HG03280 (cell line): ENCODE measurements at regions not wholly inside any gene's neighbourhood (a gene's known extent, or its start where the extent isn't known, plus 50 kb on each side); places are given as distances from the start of the nearest gene placed in this dataset.

ENCODE experiments used
- ATAC-seq: cut with Tn5 transposase; IDR thresholded peaks from one replicate; pipeline ENCODE4 v1.9.1; 2021; ENCODE audit warnings: mild to moderate bottlenecking, moderate library complexity; ENCODE audit not compliant: unreplicated experiment

- ATAC-seq: no peak
Measured at GRCh38 chr10:44326474-44327030, 58.3 kb downstream of the CXCL12 start.

GRCh38 chr10:44325596-44326307 lies 59.1 kb downstream of the CXCL12 start:
- no peak for ATAC-seq

DNA sequence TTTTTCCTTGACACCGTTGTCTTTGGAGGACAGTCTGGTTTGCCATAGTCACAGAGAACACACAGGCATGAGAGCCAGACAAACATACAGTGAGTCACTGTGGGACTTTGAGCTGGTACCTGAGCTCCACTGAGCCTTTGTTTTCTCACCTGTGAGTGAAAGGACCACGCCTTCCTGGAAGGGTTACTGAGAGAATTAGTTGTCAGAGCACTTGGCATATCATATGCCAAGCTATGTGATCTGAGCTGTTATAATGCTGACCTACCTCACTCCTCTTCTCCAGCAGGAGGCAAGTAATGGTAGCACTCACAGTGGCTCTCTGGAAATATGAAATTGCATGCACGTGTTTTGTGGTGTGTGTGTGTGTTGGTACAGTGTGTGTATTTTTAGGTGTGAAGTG lies 59.7 kb downstream of the CXCL12 start:
- ATAC-seq: no peak

GRCh38 chr10:44323838-44324237 lies 61.1 kb downstream of the CXCL12 start:
- no peak for ATAC-seq

DNA sequence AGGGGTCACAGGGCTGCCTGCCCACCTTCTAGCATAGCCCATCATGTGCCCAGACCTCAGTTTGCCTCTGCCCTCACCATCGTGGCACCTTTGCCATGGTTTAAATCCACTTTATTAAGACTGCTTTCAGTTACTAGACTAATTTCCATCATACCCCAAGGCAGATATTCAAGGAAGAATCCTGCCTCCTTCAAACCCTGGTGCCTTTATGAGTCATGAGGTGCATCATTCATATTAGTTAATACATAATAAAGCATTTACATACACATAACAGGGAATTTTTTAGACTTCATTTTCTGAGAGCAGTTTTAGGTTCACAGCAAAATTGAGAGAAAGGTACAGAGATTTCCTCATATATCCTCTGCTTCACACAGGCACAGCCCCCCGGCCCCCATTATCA lies 62.8 kb downstream of the CXCL12 start:
- ATAC-seq: no peak

GRCh38 chr10:44320756-44321155 lies 64.1 kb downstream of the CXCL12 start:
- ATAC-seq: no peak

DNA sequence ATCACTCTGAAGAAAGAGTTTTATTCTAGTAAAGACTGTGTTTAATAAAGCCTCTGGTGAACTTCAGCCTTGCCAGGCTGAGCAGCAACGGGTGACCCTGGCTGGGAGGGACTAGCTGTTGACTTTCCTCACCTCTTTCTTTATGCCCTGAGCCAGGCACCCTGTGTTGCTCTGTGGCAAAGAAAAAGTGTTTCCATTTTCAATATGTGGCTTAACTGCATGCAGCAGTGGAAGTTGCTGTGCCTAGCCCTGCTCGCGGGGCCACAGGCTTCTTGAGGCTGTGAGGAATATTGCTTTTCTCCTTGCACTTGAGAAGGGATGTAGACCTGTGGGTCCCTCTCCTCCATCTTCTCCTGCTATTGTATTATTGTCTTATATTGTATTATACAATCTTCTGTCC lies 67.0 kb downstream of the CXCL12 start:
- no peak for ATAC-seq

GRCh38 chr10:44316922-44317215 lies 68.0 kb downstream of the CXCL12 start:
- ATAC-seq: no peak

- peak; percentile 59 for ATAC-seq
Measured at GRCh38 chr10:44316187-44316921, 68.5 kb downstream of the CXCL12 start.

DNA sequence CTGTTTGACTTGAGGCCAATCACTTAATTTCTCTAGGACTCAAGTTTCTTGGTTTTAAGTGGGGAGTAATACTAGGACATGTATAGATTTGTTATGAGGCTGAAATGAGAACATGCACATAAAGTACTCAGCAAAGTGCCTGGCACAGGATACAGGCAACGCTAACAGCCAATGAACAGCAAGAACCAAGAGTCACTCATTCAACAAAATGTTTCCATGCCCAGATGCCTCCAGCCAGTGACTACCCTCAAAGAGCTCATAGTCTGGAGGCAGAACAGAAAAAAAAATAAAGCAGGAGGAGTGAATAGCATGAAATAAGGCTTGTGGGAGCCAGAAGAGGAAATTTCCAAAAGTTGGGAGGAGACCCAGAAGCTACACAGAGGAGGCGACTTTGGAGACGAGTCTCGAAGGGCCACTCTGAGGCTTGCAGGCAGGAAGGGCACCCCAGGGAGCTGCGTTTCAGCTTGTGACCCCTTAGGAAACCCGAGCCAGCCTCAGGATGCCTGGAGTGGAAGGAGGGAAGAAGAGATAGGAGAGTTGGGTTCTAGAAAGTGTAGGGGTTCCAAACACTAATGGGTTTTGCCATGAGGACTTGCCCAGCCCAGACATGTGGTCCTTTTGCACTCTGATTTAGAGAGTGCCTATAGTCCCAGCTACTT lies 70.0 kb downstream of the CXCL12 start:
- no peak for ATAC-seq

DNA sequence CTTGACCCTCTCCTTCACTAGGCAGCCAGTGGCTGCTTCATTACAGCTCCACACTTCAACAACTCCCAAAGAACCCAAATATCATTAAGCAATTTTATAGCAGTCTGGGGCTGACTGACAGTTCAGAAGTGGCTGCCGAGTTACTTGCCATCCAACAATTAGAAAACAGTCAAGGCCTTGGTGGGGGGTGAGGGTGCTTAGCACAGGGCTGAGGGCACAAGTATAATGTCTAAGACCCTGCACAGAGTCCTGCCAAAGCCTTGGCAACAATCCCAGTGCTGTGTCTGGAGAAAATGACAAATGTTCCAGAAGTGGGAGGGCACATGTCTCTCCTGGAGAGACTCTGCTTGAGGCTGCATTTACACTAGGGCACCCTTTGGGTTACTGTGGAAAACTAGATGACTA lies 71.1 kb downstream of the CXCL12 start:
- no peak for ATAC-seq

GRCh38 chr10:44312401-44312800 lies 72.5 kb downstream of the CXCL12 start:
- no peak for ATAC-seq

DNA sequence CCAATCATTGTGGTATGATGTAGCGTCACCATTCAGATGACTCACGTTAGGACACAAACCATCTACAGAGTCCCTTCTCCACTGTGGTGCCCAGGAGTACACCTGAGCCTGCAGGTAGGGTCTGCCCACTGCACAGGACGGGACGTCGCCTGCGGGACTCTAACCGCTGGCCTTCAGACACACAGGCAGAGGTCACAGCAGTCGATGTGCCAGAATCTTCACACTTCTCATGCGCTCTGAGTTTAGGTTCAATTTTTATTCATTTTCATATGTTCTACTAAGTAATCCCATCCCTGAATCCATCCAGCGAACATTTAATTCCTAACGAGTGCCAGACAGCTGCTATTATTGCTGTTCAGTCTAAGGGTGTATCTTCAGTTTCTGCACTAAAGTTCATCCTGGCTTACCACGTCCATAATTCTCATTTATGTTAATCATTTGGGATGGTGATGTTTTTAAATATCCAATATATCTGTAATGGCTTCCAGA lies 73.3 kb downstream of the CXCL12 start:
- ATAC-seq: no peak

- ATAC-seq: peak; percentile 90
Measured at GRCh38 chr10:44310762-44311562, 73.9 kb downstream of the CXCL12 start.

DNA sequence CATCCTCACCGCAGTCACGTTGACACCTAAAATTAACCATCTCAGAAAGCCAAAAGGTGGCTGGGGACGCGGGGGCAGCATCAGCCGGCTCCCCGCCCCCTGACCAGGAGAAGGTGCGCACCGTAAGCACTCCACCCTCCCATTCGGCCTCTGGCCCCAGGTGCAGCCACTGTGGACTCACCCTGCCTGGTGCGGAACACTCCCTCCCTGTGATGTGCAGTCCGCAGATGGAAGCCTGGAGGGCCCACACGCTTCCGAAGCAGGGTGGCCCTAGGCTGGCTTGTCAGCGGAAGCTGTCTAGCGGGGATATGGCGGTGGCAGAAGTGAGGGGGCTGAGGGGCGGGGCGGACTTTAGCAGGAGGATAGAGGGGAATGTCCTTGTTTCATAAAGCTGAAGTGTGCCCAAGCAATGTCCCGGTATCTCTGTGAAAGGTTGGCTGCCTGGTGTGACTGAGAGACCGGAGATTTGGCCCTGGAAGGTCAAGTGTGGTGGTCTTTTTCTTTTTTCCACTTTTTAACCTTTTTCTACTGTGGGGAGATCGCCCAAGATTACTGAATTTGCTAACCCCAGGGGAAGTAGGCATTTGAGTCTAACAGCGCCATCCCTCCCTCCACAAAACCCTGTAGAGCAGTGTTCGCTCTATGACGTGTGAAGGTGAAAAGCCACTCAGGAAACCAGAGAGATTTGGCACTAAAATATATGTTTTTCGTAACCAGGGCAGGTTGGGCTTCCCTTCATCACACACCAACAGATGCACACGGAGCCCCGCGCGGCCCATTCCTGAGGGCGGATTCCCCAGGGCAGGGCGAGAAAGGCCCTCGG lies 74.7 kb downstream of the CXCL12 start:
- ATAC-seq: no peak

DNA sequence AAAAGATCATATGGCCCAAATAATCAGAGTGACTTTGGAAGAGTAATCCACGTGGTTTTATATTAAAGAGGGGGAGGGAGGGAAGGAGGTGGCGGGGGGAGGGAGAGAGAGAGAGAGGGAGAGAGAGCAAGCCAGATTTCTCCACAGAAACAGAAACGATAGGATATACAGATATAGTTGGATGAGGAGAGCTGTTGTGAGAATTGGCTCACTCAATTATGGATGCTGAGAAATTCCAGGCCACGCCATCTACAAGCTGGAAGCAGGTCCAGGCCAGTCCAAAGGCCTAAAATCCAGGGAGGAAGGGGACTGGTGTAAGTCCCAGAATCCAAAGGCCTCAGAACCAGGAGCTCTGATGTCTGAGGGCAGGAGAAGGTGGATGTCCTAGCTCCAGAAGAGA lies 75.5 kb downstream of the CXCL12 start:
- ATAC-seq: no peak

- no peak for ATAC-seq
Measured at GRCh38 chr10:44308935-44309334, 76.0 kb downstream of the CXCL12 start.

DNA sequence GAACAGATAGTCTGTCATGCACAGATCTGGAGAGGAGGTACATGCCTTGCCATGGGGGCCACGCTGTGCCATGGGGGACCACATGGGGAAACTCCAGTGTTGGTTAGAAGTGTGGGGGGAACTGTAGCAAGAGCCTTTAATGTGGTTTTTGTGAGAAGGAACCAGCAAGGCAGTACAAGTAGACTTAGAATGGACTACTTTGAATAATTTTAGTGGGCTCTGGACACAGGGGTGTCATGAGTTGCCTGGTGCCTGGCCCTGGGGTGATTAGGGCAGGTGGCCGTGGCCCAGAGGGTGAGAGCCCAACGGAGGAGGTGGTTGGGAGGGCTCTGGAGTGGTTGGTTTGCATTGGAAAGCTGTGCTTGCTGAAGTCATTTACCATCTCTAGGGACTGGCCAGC lies 77.2 kb downstream of the CXCL12 start:
- ATAC-seq: no peak

- ATAC-seq: no peak
Measured at GRCh38 chr10:44306762-44307161, 78.1 kb downstream of the CXCL12 start.

GRCh38 chr10:44306147-44306710 lies 78.7 kb downstream of the CXCL12 start:
- ATAC-seq: no peak
